HTR-8/SVneo (cell line): ENCODE measurements at regions not wholly inside any gene's neighbourhood (a gene's known extent, or its start where the extent isn't known, plus 50 kb on each side); places are given as distances from the start of the nearest gene placed in this dataset.
A peak's percentile ranks its signal among the peaks of the same experiment; 100 is the strongest.

Experiments
- DNase-seq: peaks from one replicate; pipeline ENCODE4 v3.0.0; 2011; ENCODE audit warnings: low spot score, mixed read lengths; ENCODE audit not compliant: insufficient read length
- FAIRE-seq: peaks from 2 replicates; lab custom pipeline; 2011; peaks lifted over from hg19 to GRCh38; lab: Jason Lieb, UNC

DNA sequence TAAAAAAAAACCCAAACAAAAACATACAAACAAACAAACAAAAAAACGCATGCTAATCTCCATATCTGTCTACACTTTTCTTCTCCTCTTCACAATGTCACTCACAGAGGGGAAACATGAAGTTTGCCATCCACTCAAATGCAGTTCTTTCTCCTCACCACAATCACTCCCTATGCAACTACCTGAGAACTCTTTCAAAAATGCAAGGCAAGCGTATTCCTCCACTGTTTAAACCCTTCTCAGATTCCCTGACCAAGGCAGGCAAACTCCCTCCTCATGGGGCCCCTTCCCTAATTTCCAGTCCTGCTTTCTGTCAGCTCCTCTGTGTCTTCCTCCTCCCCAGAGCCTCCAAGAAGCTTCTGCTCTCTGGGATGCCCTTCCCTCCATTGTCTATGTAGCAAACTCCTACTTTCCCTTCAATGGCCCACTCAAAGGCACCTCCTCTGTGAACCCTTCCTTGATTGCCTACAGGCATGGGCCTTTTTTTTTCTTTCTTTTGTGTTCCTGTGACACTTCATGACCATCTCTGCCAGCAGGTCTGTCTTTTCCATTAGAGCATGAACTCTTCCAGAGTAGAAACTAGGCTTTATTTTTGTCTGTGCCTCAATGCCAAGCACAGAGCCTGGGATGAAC lies 143.8 kb upstream of the SLC1A4 start:
- DNase-seq (no peak), FAIRE-seq (no peak)

DNA sequence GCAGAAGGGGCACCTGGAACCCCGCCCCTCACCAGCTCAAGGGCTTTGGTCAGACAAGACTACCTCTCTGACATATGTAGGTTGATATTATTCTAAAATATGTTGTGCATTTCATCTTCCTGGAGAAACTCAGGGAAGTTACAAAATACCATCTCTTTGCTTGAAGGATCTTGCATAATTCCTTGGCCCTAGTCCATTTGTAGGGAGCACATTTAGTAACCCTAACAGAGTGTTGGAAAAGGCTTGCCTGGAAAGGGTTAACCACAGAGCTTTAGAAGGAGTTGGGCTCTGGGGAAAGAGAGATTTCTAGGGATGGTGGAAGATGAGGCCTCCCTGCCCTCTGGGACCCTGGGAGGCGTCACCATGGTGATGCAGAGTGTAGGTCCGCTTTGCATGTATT lies 143.0 kb upstream of the SLC1A4 start:
- no peak for DNase-seq
- FAIRE-seq = no peak

DNA sequence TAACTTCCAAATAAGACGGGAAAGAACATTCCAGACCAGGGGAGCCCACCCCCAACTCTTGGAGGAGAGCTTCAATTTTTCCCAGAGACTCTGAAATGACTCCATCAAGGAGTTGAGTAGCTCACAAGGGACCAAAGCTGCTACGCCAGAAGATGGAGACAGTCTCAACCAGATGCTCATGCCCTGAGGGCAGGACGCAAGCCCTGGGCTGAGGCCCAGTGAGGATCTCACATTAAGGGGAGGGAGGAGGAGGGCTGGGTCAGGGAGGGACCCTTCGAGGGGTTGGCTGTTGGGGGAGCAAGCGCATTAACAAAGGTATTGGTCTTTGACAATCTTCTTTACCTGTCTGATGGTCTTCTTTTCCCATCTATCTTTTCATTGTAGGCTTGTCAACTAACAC lies 141.3 kb upstream of the SLC1A4 start:
- DNase-seq = no peak

DNA sequence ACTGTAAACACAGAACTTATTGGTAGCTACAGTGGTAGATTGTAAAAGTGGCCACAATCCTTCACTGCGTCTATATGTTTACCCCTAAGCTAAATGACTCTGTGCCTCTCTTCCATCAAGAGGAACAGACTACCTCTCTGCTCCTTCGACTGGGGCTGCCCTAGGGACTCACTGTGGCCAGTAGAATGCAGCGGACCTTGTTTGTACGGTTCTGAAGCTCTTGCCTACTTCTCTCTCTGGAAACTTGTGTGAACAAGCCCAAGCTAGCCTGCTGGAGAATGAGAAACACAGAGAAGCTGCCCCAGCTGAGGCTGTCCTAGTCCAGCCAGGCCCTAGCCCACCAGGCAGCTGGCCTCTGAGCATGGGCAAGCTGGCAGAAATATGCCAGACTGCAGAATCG lies 140.8 kb upstream of the SLC1A4 start:
- no peak for FAIRE-seq
- no peak for DNase-seq

More for the DNA sequence above, 141.3 kb upstream of the SLC1A4 start:
- no peak for FAIRE-seq

DNA sequence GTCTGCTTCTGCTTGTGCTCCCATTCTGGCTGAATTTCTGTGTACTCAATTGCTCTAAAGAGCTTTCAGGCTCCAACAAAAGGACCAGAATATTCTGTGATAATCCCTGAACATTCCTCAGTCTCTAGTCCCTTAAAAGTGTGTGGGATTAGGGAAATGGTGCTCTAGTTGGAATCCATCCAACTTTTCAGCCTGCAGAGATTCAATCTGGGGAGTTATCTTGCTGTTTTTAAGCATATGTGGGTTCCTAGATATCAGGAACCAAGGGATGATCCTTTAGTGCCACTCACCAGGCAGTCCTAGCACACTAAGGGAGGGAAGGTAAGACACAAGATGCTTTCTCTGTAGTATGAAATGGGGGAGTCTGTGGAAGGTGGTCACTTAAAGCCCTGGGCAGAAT lies 140.3 kb upstream of the SLC1A4 start:
- FAIRE-seq (no peak), DNase-seq (no peak)

DNA sequence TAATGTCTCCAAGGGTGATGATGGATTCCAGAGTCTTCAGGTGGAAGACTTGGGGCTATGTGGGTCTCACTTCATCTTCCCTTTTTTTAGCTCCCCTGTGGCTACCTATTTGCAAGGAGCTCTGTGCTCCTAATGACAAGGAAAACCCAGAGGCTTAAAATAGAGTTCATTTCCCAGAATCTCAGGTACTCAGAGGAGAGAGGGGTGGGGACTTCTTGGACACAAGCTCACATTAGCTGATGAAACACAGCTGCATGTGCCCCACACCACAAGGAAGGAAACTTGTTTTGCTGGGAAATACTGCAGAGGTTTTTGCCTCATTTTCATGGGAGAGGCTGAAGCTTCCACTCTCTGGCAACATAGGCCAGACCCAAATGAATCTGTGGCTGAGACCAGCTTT lies 138.6 kb upstream of the SLC1A4 start:
- DNase-seq (no peak), FAIRE-seq (no peak)

DNA sequence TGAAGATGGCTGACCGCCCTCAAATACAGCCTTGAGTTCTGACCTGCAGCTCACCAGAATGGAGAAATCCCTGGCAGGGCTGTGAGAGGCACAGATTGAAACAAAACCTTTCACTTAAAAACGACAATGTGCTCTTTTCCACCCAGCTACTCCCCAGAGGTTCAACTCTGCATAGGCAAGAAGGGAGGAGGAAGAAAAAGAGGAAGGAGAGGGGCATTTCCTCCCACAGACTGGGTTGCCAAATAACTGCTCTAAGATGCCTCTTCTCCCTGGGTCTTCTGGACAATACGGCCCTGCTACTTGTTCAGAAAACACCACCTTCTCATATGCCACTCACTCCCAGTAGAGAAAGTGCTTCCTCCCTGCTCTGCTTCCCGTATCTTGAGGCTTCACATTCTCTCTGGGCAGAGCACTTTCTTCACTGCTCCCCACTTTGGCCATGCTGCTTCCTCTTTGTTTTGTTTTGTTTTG lies 136.4 kb upstream of the SLC1A4 start:
- FAIRE-seq = no peak
- no peak for DNase-seq

DNA sequence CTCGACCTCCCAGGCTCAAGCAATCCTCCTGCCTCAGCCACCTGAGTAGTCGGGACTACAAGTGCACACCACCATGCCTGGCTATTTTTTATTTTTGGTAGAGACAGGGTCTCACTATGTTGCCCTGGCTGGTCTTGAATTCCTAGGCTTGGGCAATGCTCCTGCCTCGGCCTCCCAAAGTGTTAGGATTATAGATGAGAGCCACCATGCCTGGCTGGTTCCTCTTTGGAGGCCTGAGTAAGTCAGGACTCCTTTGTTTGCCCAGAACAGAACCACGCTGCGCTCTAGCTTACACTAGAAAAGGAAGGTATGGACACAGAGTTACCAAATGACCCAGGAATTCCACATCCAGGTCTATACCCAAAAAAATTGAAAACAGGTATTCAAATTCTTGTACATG lies 135.9 kb upstream of the SLC1A4 start:
- no peak for FAIRE-seq
- no peak for DNase-seq

DNA sequence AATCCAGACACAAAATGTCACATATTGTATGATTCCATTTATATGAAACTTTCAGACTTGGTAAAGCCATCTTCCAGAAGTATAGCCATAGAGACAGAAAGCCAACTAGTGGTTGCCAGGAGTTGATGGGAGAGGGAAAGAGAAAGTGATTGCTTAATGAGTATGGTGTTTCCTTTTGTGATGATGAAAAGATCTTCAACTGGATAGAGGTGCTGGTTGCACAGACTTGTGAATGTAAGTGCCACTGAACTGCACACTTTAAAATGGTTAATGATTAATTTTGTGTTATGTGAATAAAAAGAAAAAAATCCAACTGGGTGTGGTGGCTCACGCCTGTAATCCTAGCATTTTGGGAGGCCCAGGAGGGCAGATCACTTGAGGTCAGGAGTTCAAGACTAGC lies 135.3 kb upstream of the SLC1A4 start:
- no peak for FAIRE-seq
- DNase-seq = no peak

DNA sequence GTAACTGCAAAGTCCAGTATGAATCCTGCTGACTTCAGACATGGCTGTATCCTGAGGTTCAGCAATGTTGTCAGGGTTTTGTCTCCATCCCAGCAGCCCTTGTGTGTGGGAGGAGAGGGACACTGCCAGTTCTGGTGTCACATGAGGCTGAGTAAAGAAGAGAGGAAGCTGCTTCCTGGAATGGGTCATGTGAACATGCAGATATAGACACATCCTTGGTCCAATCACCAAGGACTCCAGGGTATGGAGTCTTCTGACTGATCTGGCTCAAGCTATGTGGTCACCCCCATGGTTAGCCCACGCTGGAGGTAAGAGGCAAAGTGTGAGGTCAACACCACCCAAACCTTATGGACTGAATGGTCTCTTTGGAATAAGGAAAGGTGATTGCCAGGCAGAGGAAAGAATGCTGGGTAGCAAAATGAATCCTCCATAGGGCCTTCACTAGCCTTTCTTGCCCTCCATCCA lies 134.4 kb upstream of the SLC1A4 start:
- DNase-seq (no peak), FAIRE-seq (no peak)

DNA sequence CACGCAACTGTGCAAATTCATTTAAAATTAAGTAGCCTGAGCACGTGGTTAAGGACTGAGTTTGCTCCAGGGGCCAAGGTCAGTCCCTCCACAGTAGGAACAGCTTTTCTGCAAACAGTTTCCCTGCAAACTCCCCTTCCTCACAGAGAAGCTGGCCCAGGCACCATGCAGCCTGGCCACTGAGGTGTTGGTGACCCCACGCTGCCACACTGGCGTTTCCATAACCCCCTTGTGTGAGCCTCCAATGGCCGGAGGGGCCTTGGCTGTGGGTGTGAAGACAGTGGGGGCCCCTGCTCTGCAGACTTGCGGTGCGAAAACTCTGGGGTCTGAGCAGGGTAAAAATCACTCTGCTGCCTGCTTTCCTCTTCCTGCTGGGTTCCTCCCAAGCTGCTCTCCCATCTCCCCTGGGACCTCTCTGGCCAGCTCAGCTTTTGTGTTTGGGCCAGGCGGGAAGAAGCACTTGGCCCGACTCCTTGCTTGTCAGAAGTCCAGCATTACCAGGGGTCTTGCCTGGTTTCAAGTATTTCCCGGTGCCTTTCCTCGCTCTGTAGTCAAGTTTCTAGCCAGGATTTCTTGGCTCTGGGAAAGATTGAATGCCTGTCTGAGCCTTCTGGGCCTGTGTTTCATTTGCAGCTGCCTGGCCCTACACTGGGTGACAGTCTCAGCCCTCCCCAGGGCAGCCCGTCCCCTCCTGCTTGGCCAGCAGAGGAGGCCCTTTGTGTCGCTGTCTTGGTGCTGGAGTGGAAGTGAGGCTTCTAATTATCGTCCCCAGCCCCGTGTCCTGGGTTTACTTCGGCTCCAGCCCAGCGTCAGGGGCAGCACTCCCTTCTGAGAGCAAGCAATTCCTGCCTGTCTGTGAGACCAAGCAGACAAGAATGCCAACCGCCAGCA lies 131.4 kb upstream of the SLC1A4 start:
- DNase-seq (no peak), FAIRE-seq (no peak)

DNA sequence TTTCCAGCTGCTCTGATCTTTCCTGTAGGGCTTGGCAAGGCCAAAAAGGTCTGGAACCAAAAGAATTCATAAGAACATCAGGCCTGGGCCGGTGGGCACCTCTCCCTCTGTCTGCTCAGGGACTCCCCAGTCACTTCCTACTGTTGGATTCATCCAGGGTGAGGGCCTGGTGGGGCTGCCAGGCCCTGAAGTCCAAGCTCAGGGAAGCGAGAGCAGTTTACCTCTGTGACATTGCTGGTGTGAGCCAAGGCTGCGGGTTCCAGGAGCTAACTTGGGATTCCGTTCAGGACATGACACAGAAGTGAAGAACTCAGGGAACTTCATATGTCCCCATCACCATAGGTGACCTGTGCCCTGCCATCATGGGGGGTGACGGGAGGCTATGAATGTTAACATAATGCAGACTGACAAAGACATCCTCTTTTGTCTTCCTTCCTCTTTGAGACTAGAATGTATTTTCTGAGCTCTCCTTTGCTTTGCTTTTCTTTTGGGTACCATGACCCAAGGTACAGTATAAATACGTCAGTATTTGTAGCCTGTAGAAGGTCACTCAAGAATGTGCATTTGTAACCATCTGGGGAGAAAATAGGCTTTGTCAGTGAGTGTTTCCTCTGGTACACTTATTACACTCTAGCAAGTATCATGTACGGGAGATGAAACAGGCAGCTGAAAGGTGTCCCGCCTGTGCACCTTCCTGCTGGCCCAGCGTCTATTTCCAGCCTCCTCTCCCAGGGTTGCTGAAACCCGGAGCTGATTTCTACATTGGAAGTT lies 130.5 kb upstream of the SLC1A4 start:
- no peak for DNase-seq
- FAIRE-seq = no peak

DNA sequence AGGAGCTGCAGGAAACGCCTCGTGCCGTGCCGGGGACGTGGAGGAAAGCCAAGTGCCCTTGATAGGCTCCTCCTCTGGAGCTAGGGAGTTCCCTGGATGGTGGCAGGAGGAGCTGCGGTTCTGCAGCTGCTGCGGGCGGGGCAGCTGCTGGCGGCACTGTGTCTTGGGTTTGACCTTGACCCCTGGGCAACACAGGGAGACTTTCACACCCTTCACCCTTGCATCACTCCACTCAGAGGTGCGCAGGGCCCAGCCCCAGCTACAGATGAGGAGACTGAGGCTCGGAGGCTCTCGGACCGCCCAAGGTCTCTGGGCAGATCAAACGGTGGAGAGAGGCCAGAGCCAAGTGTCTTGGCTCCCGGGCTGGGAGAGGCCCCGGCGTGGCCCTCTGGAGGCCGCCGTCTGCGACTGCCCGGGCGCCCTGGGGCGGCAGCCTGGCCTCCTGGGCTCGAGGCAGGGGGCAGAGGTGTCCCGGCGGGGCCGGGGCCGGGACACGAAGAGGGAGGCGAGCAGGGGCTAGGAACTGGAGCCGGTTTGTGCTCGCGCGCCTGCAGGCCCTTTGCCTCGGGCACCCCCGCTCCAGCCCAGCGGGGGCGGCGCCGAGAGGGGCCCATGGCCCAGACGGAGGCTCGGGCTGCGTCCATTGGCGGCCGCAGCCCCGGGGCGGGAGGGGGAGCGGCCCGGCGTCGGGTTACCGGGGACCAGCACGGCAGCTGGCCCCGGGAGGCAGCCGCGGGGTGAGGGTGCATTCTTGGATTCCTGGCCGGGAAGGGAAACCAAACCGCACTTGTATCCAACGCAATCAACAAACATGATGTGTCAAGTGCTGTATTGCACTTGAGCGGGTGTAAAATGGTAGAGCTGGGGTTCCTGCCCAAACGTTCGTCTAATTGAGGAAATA lies 129.6 kb upstream of the SLC1A4 start:
- DNase-seq = peak; percentile 77
- no peak for FAIRE-seq

DNA sequence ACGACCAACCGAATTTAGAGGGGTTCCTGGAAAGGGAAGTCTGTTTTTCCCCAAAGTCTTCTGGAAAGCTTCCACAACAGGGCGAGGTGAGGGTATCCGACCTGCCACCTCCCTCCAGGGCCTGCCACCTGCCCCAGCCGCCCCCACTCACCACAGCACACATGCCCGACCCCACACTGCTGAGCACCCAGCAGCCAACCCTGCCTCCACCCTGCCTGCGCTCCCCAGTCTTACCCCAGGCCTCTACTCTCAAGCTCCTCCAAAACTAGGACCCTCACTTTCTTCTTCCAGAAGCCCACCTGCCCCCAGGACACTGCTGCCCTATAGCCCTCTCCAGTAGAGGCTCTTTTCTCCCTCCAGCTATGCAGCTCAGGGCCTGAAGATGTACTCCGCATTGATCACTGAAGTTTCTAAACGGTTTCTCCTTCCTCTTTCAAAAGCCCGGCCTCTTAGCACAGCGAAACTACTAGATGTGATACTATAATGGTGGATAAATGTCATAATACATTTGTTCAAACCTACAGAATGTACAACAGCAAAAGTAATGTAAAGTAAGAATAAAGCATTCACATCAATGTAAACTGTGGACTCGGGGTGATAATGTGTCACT lies 128.8 kb upstream of the SLC1A4 start:
- FAIRE-seq (no peak), DNase-seq (no peak)

DNA sequence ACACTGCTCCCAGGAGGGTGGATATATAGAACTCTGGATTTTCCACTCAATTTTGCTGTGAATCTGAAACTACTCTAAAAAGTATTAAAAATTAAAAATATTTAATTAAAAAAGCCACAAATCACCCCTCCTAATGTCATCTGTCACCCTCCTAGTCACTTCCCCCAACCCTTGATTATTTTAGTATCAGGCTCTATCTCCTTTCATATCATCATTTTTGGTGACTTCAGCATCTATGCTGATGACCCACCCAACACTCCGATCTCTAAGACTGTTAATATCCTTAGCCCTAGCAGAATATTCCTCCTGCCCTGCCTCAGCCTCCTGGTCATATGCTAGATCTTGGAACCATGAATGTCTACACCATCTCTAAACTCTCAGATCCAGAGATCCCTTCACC lies 128.3 kb upstream of the SLC1A4 start:
- DNase-seq (no peak), FAIRE-seq (no peak)

DNA sequence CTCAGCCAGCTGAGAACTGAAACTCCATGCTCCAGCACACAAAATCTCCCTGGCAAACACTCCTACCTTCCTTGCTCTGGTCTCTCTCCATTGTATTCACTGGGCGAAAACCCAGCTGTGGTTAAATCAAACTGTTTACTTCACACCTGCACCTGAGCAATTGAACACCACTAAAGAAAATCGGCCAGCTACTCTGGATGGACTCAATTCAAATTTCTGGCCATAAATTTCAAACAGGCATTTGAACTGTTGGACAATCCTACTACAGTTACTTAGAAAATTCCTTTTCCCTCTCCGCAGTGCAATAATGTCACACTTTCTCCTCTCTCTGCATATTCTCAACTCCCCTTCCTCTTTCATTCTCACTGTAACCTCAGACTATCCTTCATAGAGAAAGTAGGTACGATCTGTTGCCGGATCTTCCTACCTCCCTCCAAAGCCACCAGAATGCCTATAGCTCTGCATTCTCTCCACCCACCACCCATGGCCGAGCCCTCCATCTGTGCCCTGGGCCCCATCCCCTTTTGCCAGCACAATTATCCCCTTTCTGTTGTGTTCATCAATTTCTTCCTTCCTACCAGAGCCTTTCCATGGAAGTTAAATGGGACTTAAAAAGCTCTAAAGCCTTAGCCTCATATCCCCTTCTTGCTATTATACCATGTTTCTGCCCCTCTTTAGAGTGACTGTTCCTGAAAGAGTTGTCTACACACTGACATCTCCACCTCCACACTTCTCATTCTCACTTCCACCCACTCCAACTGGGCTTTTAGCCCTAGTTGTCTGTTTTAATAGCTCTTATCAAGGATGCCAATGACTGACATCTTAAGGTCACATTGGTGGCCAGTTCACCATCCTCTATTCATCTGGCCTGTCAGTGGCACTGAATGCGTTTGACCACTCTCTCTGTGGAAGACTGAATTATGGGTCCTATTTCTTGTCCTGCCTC lies 127.5 kb upstream of the SLC1A4 start:
- DNase-seq (no peak), FAIRE-seq (no peak)

DNA sequence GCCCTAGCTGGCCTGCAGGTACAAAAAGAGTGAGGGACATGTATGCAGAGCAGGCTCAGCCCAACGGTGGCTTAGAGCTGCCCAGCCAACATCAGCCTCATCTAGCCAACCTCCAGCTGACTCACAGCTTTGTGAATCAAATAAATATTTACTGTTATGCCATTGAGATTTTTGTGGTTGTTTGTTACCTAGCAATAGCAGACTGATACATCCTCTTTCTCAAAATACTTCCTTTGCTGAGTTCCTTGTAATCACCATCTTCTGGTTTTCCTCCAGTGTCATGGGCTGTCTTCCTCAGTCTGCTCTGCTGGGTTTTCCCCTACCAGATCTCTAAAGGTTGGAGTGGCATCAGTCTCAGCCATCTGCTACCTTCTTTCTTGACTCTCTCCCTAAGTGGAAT lies 126.6 kb upstream of the SLC1A4 start:
- FAIRE-seq = no peak

DNA sequence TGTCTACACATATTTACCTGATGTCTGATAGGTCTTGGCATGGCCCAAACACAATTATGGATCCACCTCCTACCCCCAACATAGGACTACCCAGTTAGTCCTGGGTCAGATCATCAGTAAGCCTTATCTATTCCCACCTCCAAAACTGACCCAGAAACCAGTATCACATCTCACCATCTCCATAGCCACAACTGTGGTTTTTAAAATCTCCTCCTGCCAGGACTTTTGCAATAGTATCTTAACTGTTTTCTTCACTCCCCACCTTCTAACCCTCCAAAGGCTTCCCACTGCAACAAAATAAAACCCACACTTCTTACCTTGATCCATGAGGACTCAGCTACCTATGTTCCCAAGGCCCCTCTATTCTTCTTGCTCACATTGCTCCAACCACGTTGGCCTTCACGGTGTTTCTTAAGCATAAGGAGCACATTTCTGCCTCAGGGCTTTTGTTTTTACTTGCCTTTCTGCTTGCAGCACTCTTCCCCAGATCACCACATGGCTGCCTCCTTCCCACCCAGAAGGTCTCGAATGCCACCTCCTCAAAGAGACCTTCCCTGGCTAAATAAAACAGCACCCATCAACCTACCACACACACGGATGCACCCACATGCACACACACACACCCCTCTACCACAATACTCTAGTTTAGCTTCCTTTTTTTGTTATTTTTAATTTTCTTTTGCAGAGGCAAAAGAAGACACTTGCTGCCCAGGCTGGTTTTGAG lies 125.9 kb upstream of the SLC1A4 start:
- DNase-seq (no peak), FAIRE-seq (no peak)

More for the DNA sequence above, 126.6 kb upstream of the SLC1A4 start:
- DNase-seq = no peak
